GM06990 (cell line): ENCODE measurements at regions not wholly inside any gene's neighbourhood (a gene's known extent, or its start where the extent isn't known, plus 50 kb on each side); places are given as distances from the start of the nearest gene placed in this dataset.

ENCODE experiments used
- DNase-seq: peaks from one replicate; pipeline ENCODE4 v3.0.0-alpha.2; 2011; ENCODE audit not compliant: insufficient read length; ENCODE audit errors: extremely low read depth
- H3K27me3 ChIP-seq: replicated peaks from 2 replicates; pipeline ENCODE4 v1.6.0; 2011; ENCODE audit warnings: low read length; ENCODE audit not compliant: control insufficient read depth, insufficient read depth
- H3K36me3 ChIP-seq: 2 replicates; pipeline ENCODE4 v1.5.1; 2011; ENCODE audit warnings: low read length; ENCODE audit not compliant: control insufficient read depth, insufficient read depth
- H3K4me3 ChIP-seq: replicated peaks from 2 replicates; pipeline ENCODE4 v1.5.1; 2011; ENCODE audit warnings: low read depth, mild to moderate bottlenecking, control low read depth, low read length
- TF ChIP-seq, protein P1 (sequence below): IDR thresholded peaks from 2 replicates; pipeline ENCODE4 v1.5.1; 2011; ENCODE audit warnings: low read length, control low read depth, mild to moderate bottlenecking, inconsistent platforms; ENCODE audit not compliant: insufficient read depth, poor library complexity, severe bottlenecking

DNA sequence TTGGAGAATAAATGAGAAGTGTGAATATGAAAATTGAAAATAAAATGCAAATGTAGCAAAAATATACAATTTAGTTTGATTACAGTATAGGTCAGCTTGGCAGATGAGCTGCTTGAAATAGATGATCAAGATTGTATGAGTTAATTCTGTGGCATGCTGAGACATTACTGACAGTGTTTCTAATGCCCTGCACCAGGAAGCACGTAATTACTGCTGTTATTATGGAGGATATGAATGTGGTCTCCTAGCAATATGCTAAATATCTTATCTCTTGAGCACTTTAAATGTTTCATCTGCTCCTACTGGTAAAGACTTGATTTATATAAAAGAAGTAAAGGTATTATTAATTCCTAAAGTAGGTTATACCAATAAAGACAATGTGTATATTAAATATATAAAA, 1015.5 kb downstream of the PLOD2 start:
- no peaks in the 10 kb centered on the region for H3K27me3 ChIP-seq
- no peaks in the 10 kb centered on the region for H3K36me3 ChIP-seq
- DNase-seq: no peak
- no peak overlapping the region for H3K4me3 ChIP-seq
- TF ChIP-seq, protein P1, sequence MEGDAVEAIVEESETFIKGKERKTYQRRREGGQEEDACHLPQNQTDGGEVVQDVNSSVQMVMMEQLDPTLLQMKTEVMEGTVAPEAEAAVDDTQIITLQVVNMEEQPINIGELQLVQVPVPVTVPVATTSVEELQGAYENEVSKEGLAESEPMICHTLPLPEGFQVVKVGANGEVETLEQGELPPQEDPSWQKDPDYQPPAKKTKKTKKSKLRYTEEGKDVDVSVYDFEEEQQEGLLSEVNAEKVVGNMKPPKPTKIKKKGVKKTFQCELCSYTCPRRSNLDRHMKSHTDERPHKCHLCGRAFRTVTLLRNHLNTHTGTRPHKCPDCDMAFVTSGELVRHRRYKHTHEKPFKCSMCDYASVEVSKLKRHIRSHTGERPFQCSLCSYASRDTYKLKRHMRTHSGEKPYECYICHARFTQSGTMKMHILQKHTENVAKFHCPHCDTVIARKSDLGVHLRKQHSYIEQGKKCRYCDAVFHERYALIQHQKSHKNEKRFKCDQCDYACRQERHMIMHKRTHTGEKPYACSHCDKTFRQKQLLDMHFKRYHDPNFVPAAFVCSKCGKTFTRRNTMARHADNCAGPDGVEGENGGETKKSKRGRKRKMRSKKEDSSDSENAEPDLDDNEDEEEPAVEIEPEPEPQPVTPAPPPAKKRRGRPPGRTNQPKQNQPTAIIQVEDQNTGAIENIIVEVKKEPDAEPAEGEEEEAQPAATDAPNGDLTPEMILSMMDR: no peak

DNA sequence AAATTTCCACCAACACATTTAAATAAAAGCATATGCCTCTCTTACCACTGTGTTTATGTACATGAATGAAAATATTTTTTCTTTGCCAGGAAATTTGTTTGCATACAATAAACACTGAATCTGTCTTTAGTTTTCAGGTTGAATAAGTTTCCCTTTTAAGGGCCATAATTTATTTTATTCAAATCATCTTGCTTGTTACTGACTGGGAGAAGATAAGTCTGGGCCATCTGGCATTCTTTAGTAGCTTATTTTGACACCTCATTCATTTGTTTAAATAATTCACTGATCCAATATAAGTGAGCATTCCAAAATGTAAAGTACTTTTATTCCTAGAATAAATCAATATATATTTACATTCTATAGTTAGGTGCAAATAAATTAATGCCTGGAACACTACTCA, 1001.3 kb downstream of the PLOD2 start:
- no peak overlapping the region for H3K4me3 ChIP-seq
- TF ChIP-seq, protein P1: no peak
- H3K36me3 ChIP-seq: no peaks in the 10 kb centered on the region
- H3K27me3 ChIP-seq: no peaks in the 10 kb centered on the region
- DNase-seq: no peak

DNA sequence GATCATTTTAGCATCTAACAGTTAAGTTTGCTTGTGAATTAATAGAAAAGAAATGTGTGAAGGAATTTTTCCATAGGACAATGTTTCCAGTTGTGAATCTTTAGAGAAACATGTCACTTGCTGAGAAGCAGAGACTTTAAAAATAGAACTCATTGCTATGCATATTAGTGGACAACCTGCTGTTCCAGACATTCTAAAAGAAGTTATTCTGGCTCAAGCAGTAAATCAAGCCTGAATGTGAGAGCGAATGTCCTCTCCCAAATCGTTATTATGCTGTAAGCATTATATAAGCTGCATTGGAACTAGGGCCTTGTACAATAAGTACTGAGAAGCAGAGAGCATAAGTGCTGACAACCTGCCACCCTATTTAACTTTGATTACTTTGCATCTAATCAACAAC, 990.9 kb downstream of the PLOD2 start:
- DNase-seq: no peak
- TF ChIP-seq, protein P1: no peak
- Histone ChIP-seq H3K4me3 (no peak overlapping the region), H3K36me3 (no peaks in the 10 kb centered on the region), H3K27me3 (no peaks in the 10 kb centered on the region)

DNA sequence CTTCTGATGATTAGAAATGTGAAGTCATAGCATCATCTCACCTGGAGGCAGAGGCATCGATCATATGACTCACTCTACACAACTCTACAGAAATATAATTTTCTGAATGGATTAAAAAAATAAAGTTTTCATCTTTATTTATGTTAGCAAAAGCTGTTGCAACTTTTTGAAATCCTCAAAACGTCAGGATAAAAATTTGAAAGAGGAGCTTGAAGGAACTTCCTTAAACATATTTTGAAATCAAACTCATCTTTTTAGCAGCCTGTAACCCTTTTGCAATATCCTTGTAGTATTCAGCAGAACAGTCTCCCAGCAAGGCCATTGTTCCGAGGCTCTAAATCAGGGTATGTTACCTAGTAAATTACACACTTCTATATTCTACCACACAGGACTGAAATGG, 985.4 kb downstream of the PLOD2 start:
- Histone ChIP-seq H3K36me3 (no peaks in the 10 kb centered on the region), H3K27me3 (no peaks in the 10 kb centered on the region), H3K4me3 (no peak overlapping the region)
- TF ChIP-seq, protein P1: no peak
- no peak for DNase-seq

DNA sequence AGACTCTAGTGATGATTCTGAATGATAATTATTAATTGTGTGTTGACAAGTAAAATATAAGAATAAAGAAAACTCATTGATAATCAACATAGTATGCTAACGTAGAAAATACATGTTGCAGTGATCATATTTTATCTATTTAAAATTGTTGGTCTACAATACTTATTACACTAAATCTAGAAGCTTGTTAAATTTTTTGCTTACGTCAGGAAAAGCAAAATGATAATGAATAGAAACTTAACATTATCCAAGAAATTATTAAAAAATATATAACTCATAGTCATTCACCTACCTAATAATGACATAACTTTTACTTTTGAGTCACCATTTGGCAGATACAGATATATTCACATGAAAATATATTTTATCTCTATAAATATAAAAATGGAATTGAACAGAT, 984.1 kb downstream of the PLOD2 start:
- Histone ChIP-seq H3K4me3 (no peak overlapping the region), H3K36me3 (no peaks in the 10 kb centered on the region), H3K27me3 (no peaks in the 10 kb centered on the region)
- DNase-seq: no peak
- TF ChIP-seq, protein P1: no peak

DNA sequence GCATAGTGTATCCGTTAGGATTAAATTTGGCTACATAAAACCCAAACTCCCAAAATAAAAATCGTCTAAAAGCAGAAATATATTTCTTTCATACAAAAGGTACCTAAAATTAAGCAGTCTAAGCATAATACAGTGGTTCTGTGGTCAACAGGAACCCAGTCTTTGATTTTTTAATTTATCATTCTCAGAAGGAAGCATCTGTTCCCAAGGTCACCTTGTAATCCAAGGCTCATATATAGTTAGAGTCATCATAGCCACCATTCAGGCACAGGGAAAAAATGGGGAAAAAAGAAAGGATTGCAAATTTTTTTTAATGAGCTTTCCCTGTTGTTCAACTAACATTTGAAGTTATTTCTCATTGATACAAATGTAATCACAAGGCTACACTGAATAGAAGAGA, 983.2 kb downstream of the PLOD2 start:
- Histone ChIP-seq H3K4me3 (no peak overlapping the region), H3K36me3 (no peaks in the 10 kb centered on the region), H3K27me3 (no peaks in the 10 kb centered on the region)
- TF ChIP-seq, protein P1: no peak
- no peak for DNase-seq
